B cell (primary cell): ENCODE measurements at regions not wholly inside any gene's neighbourhood (a gene's known extent, or its start where the extent isn't known, plus 50 kb on each side); places are given as distances from the start of the nearest gene placed in this dataset.
"Not testable (repeated sequence)": the region's sequence is repeated elsewhere in the genome, so short reads cannot be mapped to it uniquely, and the experiment has no call there.

ENCODE experiments used
- CTCF ChIP-seq: fragments of 200-600 bp; IDR thresholded peaks from one replicate; pipeline ENCODE4 v1.8.0; 2022; ENCODE audit warnings: antibody characterized with exemption, mild to moderate bottlenecking
- EZH2 ChIP-seq: IDR thresholded peaks from 2 replicates; pipeline ENCODE4 v1.6.1; 2012; ENCODE audit warnings: borderline replicate concordance, low read depth, mild to moderate bottlenecking, moderate library complexity, low read length; ENCODE audit not compliant: insufficient read depth, poor library complexity, severe bottlenecking

GRCh38 chr1:185429668-185430067 is 112.6 kb upstream of the IVNS1ABP start:
- not testable (repeated sequence) for TF ChIP-seq CTCF, EZH2
